Endothelial cell of umbilical vein (primary cell): ENCODE measurements at regions not wholly inside any gene's neighbourhood (a gene's known extent, or its start where the extent isn't known, plus 50 kb on each side); places are given as distances from the start of the nearest gene placed in this dataset.

Source experiments
- BruUV-seq: library from RNA; stranded (reverse); fragments of 400-500 nt; replicated peaks from 2 replicates; lab custom pipeline; 2021; lab: Mats Ljungman, UMichigan
- CTCF ChIA-PET: fragments of 300-600, 350-600 bp; sonication (Branson Sonifier 250); formaldehyde crosslinking; loops from one replicate; lab custom pipeline; 2021; ENCODE audit warnings: antibody characterized with exemption, inconsistent platforms; lab: Charles Lee
- POLR2A ChIA-PET: fragments of 300-600, 350-600 bp; sonication (Branson Sonifier 250); formaldehyde crosslinking; loops from one replicate; lab custom pipeline; 2021; ENCODE audit warnings: antibody characterized with exemption, inconsistent platforms; lab: Charles Lee
- DNase-seq: peaks from one replicate; pipeline ENCODE4 v3.0.0-alpha.2; 2011; ENCODE audit warnings: low read depth, low spot score
- FAIRE-seq: peaks from 2 replicates; lab custom pipeline; 2011; peaks lifted over from hg19 to GRCh38; lab: Jason Lieb, UNC
- H2AFZ ChIP-seq: 2 replicates; pipeline ENCODE4 v1.6.0; 2012; ENCODE audit warnings: low read depth, low read length, control low read depth, inconsistent platforms
- H3K27ac ChIP-seq: 2 replicates; pipeline ENCODE4 v1.5.1; 2011; ENCODE audit warnings: low read depth, mild to moderate bottlenecking, control low read depth, low read length, moderate library complexity; ENCODE audit not compliant: insufficient read depth
- H3K27me3 ChIP-seq, 2 experiments: 2 replicates each; pipeline versions ENCODE4 v1.6.0 to v1.6.1; 2011; ENCODE audit warnings: low read length in 2 of 2, mixed read lengths in 1 of 2; ENCODE audit not compliant: control insufficient read depth in 2 of 2, insufficient read depth in 2 of 2
- H3K36me3 ChIP-seq, 2 experiments: 2 replicates in 1 of 2; 3 replicates in 1 of 2; pipeline ENCODE4 v1.5.1; 2011; ENCODE audit warnings: low read length in 2 of 2, mild to moderate bottlenecking in 1 of 2, moderate library complexity in 1 of 2; ENCODE audit not compliant: control insufficient read depth in 2 of 2, insufficient read depth in 2 of 2; ENCODE audit errors: extremely low read depth in 1 of 2
- H3K4me1 ChIP-seq: 3 replicates; pipeline ENCODE4 v1.5.1; 2011; ENCODE audit warnings: mild to moderate bottlenecking, low read length; ENCODE audit not compliant: control insufficient read depth, insufficient read depth; ENCODE audit errors: extremely low read depth
- H3K4me2 ChIP-seq: 2 replicates; pipeline ENCODE4 v1.6.1; 2011; ENCODE audit warnings: low read length, control low read depth, mixed read lengths; ENCODE audit not compliant: insufficient read depth
- H3K4me3 ChIP-seq, 3 experiments: fragments of 200-600 bp in 1 of 3; sonication (generic), shearing (Covaris generic) in 1 of 3; replicated peaks in 1 of 3; 2 replicates each; pipeline ENCODE4 v1.5.1; 2011 to 2016; ENCODE audit warnings: control low read depth in 3 of 3, low read length in 3 of 3, mild to moderate bottlenecking in 2 of 3, inconsistent platforms in 1 of 3, low read depth in 1 of 3, moderate library complexity in 1 of 3; ENCODE audit not compliant: insufficient read depth in 1 of 3
- H3K79me2 ChIP-seq: 2 replicates; pipeline ENCODE4 v1.6.0; 2012; ENCODE audit warnings: low read length, inconsistent platforms; ENCODE audit not compliant: control insufficient read depth, insufficient read depth
- H3K9ac ChIP-seq: replicated peaks from 2 replicates; pipeline ENCODE3; 2011; ENCODE audit warnings: low read length, control low read depth; ENCODE audit not compliant: insufficient read depth; ENCODE audit errors: extremely low read depth
- H3K9me1 ChIP-seq: replicated peaks from 3 replicates; pipeline ENCODE4 v1.6.0; 2011; ENCODE audit warnings: mild to moderate bottlenecking, low read length; ENCODE audit not compliant: control insufficient read depth, insufficient read depth; ENCODE audit errors: extremely low read depth
- H3K9me3 ChIP-seq: replicated peaks from 2 replicates; pipeline ENCODE4 v1.5.1; 2012; ENCODE audit warnings: low read length, inconsistent platforms; ENCODE audit not compliant: control insufficient read depth, insufficient read depth
- H4K20me1 ChIP-seq: replicated peaks from 2 replicates; pipeline ENCODE3; 2011; ENCODE audit warnings: mild to moderate bottlenecking, low read length; ENCODE audit not compliant: control insufficient read depth, insufficient read depth; ENCODE audit errors: extremely low read depth
- EZH2 ChIP-seq: IDR thresholded peaks from 2 replicates; pipeline ENCODE4 v1.6.1; 2012; ENCODE audit warnings: borderline replicate concordance, low read depth, mild to moderate bottlenecking, moderate library complexity, low read length, inconsistent platforms; ENCODE audit not compliant: severe bottlenecking
- FOS ChIP-seq: IDR thresholded peaks from 2 replicates; pipeline ENCODE4 v1.6.1; 2011; ENCODE audit warnings: mild to moderate bottlenecking, low read length, moderate library complexity, borderline replicate concordance; ENCODE audit not compliant: insufficient read depth
- GATA2 ChIP-seq: IDR thresholded peaks from 2 replicates; pipeline ENCODE4 v1.7.0; 2011; ENCODE audit warnings: low read depth, mild to moderate bottlenecking, moderate library complexity, mixed read lengths, low read length; ENCODE audit not compliant: insufficient read length, insufficient read depth
- JUN ChIP-seq: IDR thresholded peaks from 2 replicates; pipeline ENCODE4 v1.6.1; 2011; ENCODE audit warnings: borderline replicate concordance, low read depth; ENCODE audit not compliant: insufficient read length, insufficient read depth
- MYC ChIP-seq: IDR thresholded peaks from one replicate; pipeline ENCODE4 v1.6.1; 2011; ENCODE audit warnings: mild to moderate bottlenecking, low read depth, low read length
- POLR2A ChIP-seq: IDR thresholded peaks from 2 replicates; pipeline ENCODE4 v1.6.1; 2012; ENCODE audit warnings: low read depth, mild to moderate bottlenecking, control low read depth, low read length
- POLR2AphosphoS5 ChIP-seq: IDR thresholded peaks from 2 replicates; pipeline ENCODE4 v1.6.1; 2012; ENCODE audit warnings: low read depth, mild to moderate bottlenecking, control low read depth, low read length, moderate library complexity; ENCODE audit not compliant: insufficient read depth
- dilution Hi-C: fragments of 300-500 bp; cut with MboI; formaldehyde crosslinking; loops from one replicate; pipeline ENCODE4 v1.15.0; 2019; ENCODE audit warnings: low sequenced_read_pairs; ENCODE audit not compliant: extremely low pct_ligation_motif_present
- intact Hi-C: fragments of 100-400 bp; cut with micrococcal nuclease; formaldehyde crosslinking; loops from one replicate; pipeline ENCODE4 v1.10.0; 2022
- TF ChIP-seq, protein P1 (sequence below): IDR thresholded peaks from 2 replicates; pipeline ENCODE4 v1.6.1; 2011; ENCODE audit not compliant: insufficient read depth, insufficient read length
- TF ChIP-seq, protein P2 (sequence below), 2 donors: IDR thresholded peaks; 1 replicate in 1 of 2; 2 replicates in 1 of 2; pipeline ENCODE4 v1.5.1; 2011; ENCODE audit warnings: low read length in 2 of 2, mild to moderate bottlenecking in 2 of 2, moderate library complexity in 2 of 2, control low read depth in 1 of 2, inconsistent platforms in 1 of 2, low read depth in 1 of 2; ENCODE audit not compliant: insufficient read depth in 1 of 2; ENCODE audit errors: extremely low read depth in 1 of 2

DNA sequence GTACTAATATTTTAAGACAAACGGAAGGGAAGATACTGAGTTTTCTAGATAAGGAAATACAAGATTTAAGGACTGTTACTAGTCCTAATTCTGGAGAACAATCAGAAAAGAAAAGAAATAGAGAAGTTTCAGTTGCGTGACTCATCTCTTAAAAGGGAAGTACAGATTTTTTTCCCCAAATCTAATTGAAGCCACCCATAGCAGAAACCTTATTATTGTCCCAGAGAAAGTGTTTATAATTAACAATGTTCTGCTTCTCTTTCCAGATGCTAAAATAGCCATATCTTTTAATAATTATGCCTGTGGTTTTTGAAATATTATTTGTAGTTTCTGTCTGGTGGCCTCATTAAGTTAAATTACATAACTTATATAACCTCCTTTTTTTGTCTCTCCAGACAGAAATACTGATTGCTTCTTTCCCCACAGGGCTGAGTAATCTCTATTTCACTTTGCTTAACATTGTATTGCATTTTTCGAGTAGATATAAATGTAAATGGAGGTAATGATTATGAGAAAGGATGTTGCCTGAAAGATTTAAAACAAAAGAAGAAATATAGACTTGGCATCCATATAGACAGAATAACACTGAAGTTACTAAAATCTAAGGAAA, 240.7 kb upstream of the MBL2 start:
- TF ChIP-seq FOS, result peak; percentile 32
- TF ChIP-seq MYC, result no peak
- TF ChIP-seq, protein P1, sequence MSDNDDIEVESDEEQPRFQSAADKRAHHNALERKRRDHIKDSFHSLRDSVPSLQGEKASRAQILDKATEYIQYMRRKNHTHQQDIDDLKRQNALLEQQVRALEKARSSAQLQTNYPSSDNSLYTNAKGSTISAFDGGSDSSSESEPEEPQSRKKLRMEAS, result no peak
- Histone ChIP-seq H2AFZ (no peak overlapping the region), H3K27ac (no peak overlapping the region), H3K9ac (no peak overlapping the region), H3K27me3 (no peaks in the 10 kb centered on the region), H3K4me2 (no peak overlapping the region), H3K79me2 (no peaks in the 10 kb centered on the region), H3K4me3 (no peak overlapping the region), H3K9me1 (no peaks in the 10 kb centered on the region), H3K36me3 (no peaks in the 10 kb centered on the region), H3K4me1 (no peaks in the 10 kb centered on the region), H4K20me1 (no peaks in the 10 kb centered on the region), H3K9me3 (no peaks in the 10 kb centered on the region)
- no TSS peak for BruUV-seq
- intact Hi-C loops, result loop anchor here (1.0 kb wide), 1 partner anchor 12 kb away; no protein-coding TSS in a partner anchor
- peak; percentile 24 for DNase-seq
- no peak for FAIRE-seq
- CTCF ChIA-PET, result no interaction called here
- POLR2A ChIA-PET, result no interaction called here
- dilution Hi-C loops, result no loop called here

- H3K9me1 ChIP-seq, result no peaks in the 10 kb centered on the region
- no peaks in the 10 kb centered on the region for H3K4me1 ChIP-seq
- FAIRE-seq (no peak), DNase-seq (no peak)
- H3K4me3 ChIP-seq, result no peak overlapping the region
- no peak overlapping the region for H3K9ac ChIP-seq
- H4K20me1 ChIP-seq, result no peaks in the 10 kb centered on the region
- no TSS peak for BruUV-seq
- H3K9me3 ChIP-seq, result no peaks in the 10 kb centered on the region
- H3K27me3 ChIP-seq, result no peaks in the 10 kb centered on the region
- CTCF ChIA-PET, result no interaction called here
- H3K79me2 ChIP-seq, result no peaks in the 10 kb centered on the region
- dilution Hi-C loops, result no loop called here
- TF ChIP-seq, protein P1, result no peak
- no peak for TF ChIP-seq JUN
- TF ChIP-seq EZH2, result no peak
- no peak for TF ChIP-seq FOS
- TF ChIP-seq POLR2AphosphoS5, result no peak
- no peak for TF ChIP-seq POLR2A
- no peak for TF ChIP-seq GATA2
- no peak for TF ChIP-seq MYC
- TF ChIP-seq, protein P2, sequence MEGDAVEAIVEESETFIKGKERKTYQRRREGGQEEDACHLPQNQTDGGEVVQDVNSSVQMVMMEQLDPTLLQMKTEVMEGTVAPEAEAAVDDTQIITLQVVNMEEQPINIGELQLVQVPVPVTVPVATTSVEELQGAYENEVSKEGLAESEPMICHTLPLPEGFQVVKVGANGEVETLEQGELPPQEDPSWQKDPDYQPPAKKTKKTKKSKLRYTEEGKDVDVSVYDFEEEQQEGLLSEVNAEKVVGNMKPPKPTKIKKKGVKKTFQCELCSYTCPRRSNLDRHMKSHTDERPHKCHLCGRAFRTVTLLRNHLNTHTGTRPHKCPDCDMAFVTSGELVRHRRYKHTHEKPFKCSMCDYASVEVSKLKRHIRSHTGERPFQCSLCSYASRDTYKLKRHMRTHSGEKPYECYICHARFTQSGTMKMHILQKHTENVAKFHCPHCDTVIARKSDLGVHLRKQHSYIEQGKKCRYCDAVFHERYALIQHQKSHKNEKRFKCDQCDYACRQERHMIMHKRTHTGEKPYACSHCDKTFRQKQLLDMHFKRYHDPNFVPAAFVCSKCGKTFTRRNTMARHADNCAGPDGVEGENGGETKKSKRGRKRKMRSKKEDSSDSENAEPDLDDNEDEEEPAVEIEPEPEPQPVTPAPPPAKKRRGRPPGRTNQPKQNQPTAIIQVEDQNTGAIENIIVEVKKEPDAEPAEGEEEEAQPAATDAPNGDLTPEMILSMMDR (IDR thresholded peaks at IDR 0.05; ENCODE audit: extremely low read depth in 1 of 2, insufficient read depth in 1 of 2, low read depth in 1 of 2, low read length in 2 of 2), result no peak
- no peak overlapping the region for H3K27ac ChIP-seq
- no peaks in the 10 kb centered on the region for H3K36me3 ChIP-seq
- intact Hi-C loops, result no loop called here
- H2AFZ ChIP-seq, result no peak overlapping the region
- POLR2A ChIA-PET, result no interaction called here
- no peak overlapping the region for H3K4me2 ChIP-seq
Observed at GRCh38 chr10:53009961-53010907, 237.7 kb upstream of the MBL2 start.
